GM18505 (cell line): ENCODE measurements at regions not wholly inside any gene's neighbourhood (a gene's known extent, or its start where the extent isn't known, plus 50 kb on each side); places are given as distances from the start of the nearest gene placed in this dataset.
"Not testable (repeated sequence)": the region's sequence is repeated elsewhere in the genome, so short reads cannot be mapped to it uniquely, and the experiment has no call there.

Source experiments
- ATAC-seq: cut with Tn5 transposase; IDR thresholded peaks from one replicate; pipeline ENCODE4 v1.9.1; 2021; ENCODE audit not compliant: unreplicated experiment
- POLR2A ChIP-seq: IDR thresholded peaks from 4 replicates; pipeline ENCODE4 v1.6.1; 2011; ENCODE audit warnings: borderline replicate concordance; ENCODE audit not compliant: insufficient read depth, insufficient read length; ENCODE audit errors: extremely low read depth

DNA sequence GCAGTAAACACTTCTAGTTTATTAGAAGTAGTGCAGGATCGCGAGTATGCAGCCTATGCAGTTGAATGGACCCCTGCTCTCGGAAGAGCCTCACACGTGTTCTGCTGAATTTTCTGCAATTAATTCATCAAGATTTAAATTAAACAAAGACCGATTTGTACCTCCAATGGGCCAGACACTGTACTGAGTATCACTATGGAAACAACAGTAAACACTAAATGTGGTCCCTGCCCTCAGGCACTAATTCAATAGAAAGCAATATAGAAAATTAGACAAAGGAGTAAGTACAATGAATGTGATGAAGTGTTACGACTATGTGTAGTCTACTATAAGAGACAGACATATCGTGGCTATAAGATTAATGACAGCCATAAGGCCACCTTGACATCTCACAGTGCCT, 740.3 kb upstream of the FRG1 start:
- ATAC-seq = no peak
- TF ChIP-seq POLR2A = no peak

DNA sequence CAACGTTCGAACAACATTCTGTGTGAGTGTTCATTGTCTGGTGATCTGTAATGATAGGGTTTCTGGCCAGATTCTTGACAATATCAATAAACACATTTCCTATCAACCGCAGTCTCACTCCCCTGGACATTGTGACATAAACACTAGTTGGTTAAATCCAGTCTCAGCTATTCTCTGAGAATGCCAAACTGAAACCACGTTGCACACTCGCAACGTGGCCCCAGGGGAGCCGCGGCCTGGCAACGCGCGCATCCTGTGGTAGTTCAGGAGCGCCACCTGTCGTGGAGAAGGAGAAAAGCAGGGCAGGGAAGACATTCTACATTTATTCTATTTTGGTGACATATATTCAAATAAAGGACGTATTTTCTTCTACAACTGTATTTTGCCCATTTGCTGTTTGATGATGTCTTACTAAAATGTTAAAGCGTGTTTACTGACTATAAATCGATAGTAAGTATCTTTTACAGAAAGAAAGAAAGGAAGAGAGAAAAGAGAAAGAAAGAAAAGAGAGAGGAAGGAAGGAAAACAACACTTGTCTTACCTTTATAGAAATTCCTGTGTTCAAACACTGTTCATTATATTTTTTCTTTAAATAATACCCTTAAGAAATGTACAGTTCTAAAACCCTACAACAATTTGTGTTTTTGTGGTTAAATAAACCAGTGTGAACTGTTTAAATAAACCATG, 738.3 kb upstream of the FRG1 start:
- no peak for TF ChIP-seq POLR2A
- peak; percentile 85 for ATAC-seq

DNA sequence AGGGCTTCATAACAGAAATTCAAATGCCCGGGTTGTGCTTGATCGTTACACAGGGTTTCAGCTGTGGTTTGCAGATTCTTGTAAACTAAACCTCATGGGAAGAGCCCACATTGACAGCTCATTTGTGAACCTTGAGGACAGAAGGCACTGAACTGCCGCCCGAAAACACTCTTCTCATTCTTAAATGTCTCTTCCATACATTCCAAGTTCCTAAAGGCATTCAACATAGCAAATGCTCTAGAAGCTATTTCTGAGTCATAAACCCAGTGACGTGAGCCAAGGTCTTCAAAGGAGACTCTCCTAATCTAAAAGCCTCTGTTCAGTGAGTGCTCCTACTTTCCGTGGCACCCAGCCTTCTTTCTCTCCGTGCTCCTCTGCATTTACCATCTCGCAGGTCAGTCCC, 737.8 kb upstream of the FRG1 start:
- TF ChIP-seq POLR2A = no peak
- ATAC-seq = no peak

DNA sequence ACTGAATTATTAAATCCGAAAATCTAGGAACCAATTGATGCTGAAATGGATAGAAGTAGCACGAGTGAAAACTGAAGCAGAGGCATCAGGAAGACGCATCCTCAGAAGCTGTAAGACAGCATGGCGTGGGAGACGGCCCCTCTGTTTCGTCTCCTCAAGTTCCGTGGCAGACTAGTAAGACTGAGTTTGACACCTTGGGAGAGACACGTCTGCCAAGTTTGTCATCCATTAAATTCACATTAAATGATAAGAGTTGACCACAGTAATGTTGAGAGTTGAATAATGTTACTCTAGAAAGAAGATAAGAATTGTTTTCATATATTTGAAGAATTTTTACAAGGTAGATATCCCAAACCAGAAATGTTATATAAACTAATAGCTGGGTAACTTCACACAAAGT, 736.1 kb upstream of the FRG1 start:
- no peak for ATAC-seq
- TF ChIP-seq POLR2A = no peak

DNA sequence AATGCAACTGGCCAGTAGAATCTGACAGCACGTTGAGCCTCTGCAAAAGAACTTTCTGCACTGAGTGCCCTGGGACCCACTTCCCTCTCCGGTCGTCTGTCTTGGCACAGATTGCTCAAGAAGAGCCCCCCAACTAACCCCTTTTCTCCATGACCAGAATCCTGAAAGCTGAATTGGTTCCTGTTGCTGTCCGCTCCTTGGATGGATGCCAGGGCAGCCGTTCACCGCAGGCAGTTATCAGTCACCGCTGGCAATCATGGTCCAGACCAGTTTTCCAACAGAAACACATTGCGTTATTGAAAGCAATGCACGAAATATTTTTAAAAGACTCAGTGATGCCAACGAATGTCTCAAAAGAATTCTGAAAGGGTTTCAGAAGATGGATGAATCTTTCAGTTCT, 733.7 kb upstream of the FRG1 start:
- no peak for TF ChIP-seq POLR2A
- ATAC-seq = no peak

DNA sequence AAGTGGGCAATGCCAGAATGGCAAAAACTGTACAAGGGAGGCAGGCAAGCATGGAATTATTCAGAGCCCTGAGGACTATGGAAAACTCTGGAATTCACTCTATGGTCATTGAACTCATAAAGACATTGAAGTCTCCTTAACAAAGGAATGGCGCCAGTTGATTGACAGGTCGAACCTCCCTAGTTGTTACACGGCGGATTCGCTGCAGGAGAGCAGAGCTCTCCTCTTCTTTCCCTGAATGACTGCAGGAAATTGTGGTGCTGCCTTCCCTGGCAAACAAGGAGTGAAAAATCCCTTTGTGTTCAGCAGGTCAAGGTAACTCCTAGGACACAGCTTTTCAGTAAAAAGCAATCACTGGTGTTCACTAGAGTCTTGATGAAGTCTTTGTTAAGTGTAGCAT, 732.8 kb upstream of the FRG1 start:
- no peak for ATAC-seq
- TF ChIP-seq POLR2A = no peak

DNA sequence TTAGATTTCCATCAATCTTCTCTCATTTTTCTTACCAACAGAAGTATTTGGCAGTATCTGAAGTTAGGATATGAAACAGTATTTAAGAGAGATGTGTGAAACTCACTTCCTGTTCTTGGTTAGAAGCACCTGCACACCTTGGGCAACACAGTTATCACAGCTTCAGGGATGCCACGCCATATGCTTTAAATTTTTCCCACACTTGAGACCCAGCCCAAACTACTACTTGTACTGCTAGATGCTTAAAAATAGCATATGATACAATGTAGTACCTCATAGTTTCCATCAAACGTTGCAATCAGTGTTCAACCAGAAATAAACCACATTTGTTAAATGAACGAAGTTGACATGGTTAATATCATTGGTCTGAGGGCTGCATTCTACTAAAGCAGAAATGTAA, 725.1 kb upstream of the FRG1 start:
- no peak for ATAC-seq
- TF ChIP-seq POLR2A = no peak

DNA sequence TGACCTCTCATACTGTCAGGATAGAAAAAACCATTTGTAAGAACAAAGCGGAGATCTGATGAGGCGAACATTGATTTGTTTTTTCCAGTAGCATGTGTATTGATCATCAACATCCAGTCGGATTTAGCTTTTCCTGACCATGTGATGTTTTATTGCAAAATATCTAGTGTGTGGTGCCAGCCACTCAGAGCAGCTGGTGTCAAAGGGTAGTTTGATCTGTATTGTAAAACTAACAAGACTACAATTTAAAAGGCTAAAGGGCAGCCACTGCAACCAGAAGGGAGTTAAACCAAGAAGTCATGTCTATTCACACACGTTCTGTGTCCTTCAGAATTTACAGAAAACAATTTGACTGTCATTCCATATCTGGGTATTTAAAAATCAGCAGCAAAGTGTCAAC, 719.0 kb upstream of the FRG1 start:
- no peak for ATAC-seq
- TF ChIP-seq POLR2A = no peak

DNA sequence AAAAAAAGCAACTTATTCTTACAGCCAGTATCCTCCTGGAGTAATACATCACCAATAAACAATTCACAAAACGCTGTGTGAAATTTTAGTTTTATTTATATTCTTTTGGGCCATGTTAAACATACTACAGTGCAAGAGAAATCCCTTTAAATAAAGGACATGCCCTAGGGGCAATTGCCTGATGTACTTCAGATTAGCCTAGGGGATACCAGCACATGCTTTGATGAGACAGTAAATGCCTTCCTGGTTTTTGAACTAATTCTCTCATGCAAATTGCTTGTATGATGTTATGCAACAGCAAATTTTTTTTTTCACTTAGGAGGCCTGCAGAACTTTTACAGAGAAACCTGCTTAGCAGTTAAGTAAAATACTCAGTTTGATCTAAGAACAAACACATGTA, 711.9 kb upstream of the FRG1 start:
- TF ChIP-seq POLR2A = no peak
- no peak for ATAC-seq

DNA sequence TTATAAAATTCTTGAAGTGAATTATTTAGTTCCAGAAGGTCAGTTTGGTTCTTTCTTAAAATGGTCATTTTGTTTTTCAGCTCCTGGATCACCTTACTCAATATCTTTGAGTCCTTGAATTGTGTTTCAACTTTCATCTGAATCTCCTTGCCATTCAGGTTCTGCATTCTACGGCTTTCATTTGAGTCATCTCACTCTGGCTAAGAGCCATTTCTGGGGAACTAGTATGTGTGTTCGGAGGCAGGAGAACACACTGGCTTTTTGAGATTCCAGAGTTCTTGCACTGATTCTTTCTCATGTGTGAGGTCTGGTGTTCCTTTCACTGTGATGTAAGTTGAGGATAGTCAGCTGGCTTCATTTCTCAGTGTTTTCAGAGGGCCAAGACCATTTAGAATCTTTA, 708.4 kb upstream of the FRG1 start:
- ATAC-seq = no peak
- no peak for TF ChIP-seq POLR2A

DNA sequence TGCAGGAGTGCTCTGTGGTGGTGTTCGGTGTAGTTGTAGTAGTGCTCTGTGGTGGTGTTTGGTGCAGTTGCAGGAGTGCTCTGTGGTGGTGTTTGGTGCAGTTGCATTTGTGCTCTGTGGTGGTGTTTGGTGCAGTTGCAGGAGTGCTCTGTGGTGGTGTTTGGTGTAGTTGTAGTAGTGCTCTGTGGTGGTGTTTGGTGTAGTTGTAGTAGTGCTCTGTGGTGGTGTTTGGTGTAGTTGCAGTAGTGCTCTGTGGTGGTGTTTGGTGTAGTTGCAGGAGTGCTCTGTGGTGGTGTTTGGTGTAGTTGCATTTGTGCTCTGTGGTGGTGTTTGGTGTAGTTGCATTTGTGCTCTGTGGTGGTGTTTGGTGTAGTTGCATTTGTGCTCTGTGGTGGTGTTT, 706.9 kb upstream of the FRG1 start:
- ATAC-seq = not testable (repeated sequence)

DNA sequence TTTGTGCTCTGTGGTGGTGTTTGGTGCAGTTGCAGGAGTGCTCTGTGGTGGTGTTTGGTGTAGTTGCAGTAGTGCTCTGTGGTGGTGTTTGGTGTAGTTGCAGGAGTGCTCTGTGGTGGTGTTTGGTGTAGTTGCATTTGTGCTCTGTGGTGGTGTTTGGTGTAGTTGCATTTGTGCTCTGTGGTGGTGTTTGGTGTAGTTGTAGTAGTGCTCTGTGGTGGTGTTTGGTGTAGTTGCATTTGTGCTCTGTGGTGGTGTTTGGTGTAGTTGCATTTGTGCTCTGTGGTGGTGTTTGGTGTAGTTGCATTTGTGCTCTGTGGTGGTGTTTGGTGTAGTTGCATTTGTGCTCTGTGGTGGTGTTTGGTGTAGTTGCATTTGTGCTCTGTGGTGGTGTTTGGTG, 705.7 kb upstream of the FRG1 start:
- ATAC-seq = not testable (repeated sequence)

DNA sequence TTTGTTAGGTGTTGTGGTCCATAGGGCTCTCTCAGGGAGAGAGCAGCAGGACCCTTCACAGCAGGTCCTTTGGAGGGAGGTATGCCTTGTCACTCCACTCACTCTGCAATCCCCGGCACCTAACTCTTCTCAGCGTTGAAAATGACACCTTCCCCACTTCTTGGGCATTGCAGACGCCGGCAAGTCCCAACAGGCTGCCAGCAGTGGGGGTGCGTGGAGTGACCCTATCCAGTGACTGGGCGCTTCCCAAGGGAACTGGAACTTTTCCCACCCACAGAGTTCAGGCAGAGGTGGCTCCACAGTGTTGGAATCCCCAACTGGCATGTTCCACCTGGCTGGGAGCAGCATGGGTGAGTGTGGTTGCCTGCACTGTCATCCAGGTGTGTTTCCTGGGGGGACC, 705.1 kb upstream of the FRG1 start:
- no peak for ATAC-seq
- no peak for TF ChIP-seq POLR2A

DNA sequence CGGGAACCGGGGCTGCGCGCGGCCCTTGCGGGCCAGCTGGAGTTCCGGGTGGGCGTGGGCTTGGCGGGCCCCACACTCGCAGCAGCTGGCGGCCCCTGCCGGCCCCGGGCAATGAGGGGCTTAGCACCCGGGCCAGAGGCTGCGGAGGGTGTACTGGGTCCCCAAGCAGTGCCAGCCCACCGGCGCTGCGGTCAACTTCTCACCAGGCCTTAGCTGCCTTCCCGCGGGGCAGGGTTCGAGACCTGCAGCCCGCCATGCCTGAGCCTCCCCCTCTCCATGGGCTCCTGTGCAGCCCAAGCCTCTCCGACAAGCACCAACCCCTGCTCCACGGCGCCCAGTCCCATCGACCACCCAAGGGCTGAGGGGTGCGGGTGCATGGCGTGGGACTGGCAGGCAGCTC, 704.4 kb upstream of the FRG1 start:
- ATAC-seq = not testable (repeated sequence)

DNA sequence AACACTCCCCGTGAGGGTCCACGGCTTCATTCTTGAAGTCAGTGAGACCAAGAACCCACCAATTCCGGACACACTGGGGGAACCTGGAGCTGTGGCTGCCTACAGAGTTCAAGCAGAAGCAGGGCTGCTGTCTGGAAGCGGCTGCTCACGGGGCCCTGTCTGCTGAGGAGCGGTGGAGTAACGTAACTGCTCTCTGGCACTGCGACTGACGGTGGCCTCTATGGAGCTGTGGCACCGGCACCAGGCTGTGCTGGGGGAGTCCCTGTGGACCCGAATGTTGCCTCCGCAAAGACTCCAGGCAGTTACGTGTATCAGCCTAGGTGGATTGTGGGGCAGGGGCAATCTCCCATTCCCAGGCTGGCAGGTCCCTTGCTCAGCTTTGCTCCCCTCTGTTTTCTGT, 703.3 kb upstream of the FRG1 start:
- no peak for TF ChIP-seq POLR2A
- ATAC-seq = no peak
